GM18498 (cell line): ENCODE measurements at regions not wholly inside any gene's neighbourhood (a gene's known extent, or its start where the extent isn't known, plus 50 kb on each side); places are given as distances from the start of the nearest gene placed in this dataset.
"Not testable (repeated sequence)": the region's sequence is repeated elsewhere in the genome, so short reads cannot be mapped to it uniquely, and the experiment has no call there.

Experiments used
- ATAC-seq: cut with Tn5 transposase; IDR thresholded peaks from one replicate; pipeline ENCODE4 v1.9.1; 2021; ENCODE audit warnings: mild to moderate bottlenecking, moderate library complexity; ENCODE audit not compliant: unreplicated experiment

DNA sequence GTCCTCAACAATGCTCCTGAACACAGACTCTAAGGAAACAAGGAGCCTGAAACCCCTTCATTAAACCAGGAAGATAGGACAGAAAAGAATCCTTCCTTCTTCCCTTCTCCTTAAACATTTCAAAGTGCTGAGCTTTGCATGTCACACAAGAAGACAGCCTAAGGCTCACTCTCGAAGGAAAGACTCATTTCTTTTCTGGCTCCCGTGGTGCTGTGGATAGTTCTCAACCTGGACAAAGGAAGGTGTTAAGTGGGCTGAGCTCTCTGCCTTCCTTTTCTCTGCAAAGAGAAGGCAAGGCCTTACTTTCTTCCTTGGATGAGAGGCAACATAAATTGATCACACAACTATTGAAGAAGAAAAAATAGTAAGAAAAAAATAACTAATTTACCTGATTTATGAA lies 452.4 kb upstream of the DDI1 start:
- ATAC-seq: no peak

DNA sequence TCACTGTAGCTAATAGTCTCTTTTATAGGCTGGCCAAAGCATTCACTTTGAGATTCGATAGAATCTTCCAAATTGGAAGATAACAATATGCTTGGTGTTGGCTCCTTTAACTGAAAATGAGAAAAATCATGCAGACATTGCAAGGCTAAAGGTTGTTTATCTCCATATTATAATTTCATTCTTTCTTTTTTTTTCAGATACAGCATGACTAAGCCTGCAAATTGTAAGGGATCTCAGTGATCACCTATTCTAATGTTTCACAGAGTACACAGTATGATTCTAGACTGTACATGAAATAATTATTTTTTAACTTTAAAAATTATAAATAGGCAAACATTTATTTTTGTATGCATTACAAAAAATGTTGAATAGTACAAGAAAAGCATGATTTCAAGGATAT lies 451.7 kb upstream of the DDI1 start:
- ATAC-seq: no peak

DNA sequence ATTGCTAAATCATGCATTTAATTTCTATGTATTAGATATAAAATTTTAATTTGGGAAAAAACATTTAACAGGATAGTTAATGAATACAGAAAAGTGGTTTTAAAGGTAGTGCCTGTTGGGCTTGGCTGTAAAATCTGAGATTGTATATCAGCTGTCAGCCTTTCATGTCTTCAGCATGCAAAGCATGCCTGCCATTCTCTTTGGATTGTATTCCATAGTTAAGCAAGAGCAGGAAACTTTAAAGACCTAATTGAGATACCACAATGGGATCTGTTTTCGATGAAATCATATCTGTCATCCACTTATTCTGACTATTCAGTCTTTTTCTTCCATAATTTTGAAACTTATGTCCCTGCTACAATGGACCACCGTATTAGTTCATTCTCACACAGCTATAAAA lies 451.0 kb upstream of the DDI1 start:
- ATAC-seq: no peak

DNA sequence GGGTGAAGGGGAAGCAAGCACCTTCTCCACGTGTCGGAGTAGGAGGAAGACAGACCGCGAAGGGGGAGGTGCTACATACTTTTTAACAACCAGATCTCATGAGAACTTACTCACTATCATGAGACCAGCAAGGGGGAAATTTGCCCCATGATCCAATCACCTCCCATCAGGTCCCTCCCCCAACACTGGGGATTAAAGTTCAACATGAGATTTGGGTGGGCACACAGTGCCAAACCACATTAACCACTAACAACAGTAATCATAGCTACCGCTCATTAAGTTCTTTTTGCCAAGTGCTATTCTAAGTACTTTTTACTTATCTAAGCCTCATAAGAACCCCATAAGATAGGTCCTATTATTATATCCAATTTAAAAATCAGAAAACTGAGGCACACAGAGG lies 450.5 kb upstream of the DDI1 start:
- ATAC-seq: no peak

DNA sequence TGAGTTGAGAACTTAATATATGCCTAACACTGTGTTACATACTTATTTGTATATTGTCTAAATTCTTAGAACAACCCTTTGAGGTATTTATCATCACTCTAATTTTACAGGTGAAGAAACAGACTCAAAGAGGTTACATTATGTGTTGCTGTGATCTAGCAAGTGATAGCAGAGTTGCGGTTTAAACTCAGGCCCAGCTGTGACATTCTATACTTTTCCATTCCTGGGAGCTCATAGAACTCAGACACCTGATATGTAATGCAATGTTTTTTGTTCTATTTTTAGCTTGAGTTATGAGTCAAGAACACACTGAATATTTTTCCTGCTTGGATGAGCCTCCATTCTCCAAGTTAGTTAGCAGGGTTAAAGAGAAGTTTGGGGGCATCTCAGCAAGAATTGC lies 449.7 kb upstream of the DDI1 start:
- no peak for ATAC-seq

DNA sequence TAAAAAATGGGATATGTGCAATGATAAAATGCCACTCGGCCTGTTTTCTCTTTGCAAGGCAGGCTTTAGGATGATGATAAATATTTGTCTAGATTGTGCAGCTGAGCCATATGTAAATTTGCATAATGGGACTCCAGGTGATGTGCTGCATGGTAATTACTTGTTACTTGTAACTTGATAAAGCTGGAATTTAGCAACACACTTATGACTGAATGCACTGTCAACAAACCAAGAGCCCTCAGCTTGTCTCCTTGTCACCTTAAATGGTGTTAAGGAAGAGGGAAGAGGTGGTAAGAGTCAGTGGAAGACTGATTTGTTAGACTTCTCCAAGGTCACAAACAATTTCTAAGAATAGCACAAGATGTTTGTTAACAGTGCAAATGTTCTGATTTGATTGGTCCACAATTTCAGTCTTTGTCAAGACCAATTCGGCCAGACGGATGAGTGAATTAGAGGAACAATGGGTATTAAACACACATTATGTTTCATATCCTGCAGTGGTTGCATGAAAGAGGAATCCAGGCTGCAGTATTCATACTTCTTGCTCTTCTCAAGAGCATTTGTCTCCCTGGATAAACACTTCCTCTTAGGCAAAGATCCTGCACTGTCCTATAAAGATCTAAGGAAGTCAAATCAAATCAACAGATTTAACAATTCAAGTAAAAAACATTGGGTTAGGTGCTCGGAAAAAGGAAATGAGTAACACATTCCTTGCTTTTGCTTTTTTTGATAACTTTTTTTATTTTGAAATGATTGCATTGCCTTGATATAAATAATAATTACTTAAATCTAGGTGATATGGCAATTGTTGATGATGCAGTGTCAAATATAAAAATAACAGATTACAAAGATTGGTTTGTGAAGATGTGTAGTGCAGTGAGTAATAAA lies 448.3 kb upstream of the DDI1 start:
- no peak for ATAC-seq

DNA sequence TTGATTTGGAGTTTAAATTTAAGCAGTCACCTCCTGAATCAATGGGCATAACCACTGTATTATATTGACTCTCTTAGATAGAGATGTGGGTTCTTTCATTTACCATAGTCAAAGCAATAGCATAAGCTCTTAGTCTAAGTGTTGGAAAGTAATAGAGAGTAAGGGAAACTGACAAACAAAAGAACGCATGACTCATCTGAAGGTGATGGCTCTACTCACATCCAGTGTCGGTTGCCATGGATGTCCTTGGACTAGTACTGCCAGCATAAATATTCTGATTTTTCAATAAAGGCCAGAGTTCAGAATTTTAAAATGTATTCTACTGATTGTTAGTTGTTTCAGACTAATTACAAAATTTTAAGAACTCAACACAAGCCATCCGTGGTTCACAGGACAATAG lies 444.9 kb upstream of the DDI1 start:
- ATAC-seq: no peak

DNA sequence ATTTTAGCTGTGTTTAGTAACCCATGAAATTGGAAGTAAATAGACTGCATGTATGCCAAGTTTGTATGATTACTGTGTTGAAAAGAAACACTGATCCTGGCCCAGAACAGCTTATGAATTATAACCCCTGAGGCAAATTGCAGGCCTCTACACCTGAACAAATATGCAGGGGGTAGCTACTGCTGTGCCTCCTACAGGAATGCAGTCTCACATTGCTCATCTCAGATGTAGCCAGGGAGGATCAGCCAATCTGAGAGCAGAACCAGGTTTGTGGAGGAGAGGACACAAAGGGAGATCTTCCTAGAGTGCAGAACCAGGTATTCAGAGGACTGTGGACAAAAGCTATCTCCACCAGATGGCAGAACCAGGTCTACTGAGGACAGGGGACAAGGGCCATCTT lies 442.2 kb upstream of the DDI1 start:
- ATAC-seq: no peak

DNA sequence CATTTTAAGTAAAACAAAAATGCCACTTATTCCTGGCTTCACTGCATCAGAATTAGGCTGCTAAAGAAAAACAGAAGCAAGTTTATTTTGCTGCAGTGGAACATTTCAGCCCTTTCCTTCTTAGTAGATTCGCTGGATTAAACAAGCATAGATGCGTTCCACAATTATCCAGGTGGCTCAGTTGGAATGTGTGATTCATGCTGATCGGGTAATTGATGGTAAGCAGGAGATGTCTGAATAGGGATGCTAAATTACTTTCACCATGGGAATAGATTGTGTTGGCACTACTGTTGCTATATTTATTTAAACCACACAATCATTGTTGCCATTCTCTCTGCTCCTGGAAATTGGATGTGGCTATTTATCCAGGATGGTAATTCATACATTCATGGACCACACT lies 440.1 kb upstream of the DDI1 start:
- no peak for ATAC-seq

DNA sequence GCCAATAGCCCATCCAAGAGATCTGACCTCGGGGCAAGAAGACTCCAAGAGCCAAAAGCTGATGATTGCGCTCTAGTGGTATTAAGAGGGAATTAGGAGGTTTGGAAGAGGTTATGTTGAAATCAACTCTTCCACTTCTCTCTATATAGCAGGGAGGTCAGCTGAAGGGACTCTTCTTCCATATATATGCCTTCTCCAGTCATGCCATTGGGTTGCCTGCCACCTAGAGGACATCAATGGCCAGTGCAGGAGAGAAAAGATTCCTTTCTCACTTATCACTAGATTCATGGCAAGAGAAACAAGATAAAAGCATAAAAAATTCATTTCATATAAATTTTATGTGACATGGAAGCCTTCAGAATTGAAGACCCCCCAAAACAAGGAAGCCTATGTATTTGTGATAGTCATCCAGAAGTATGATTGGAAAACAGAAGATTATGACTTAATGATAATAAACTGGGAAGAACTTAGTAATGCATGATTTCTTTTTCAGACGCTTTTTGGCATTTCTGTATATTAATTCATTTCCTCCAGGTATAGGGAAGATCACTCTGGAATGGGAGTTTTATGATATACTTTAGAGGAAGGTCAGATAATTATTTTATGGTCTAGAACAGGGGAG lies 435.1 kb upstream of the DDI1 start:
- peak; percentile 98 for ATAC-seq

DNA sequence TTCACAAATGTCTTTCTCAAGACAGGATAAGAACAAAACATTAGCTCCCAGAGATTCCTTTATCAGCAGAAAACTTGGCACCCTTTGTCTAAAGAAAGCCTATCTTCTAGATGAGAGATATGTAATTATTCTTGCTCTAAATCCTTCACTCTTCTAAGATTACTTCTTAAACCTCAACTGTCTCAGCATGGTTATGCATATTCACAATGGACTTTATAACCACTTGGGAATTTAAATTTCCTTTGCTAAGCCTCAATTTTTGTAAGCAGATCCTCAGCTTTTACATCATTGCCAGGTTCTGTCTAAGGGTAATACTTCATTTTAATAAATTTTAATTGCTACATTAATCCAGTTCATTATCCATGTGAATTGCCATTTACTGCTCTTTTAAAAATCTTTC lies 433.6 kb upstream of the DDI1 start:
- no peak for ATAC-seq

DNA sequence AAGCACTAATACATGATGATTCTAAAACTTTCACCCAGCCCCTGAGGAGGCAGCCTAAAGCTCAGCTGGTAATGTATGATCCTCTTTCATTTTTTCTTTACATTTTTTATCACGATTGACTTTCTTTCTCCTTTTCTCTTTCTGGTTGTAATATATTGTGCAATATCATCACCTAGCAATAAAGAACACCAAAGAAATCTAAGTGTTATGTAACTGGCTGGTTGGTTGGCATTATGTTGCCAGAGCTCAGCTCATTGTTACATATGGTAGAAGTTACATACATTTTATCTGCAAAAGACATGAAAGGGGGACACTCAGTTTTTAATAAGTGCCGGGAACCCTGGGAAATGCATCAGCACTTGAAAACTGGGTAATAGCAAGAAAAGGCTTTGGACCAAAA lies 432.1 kb upstream of the DDI1 start:
- ATAC-seq: no peak

DNA sequence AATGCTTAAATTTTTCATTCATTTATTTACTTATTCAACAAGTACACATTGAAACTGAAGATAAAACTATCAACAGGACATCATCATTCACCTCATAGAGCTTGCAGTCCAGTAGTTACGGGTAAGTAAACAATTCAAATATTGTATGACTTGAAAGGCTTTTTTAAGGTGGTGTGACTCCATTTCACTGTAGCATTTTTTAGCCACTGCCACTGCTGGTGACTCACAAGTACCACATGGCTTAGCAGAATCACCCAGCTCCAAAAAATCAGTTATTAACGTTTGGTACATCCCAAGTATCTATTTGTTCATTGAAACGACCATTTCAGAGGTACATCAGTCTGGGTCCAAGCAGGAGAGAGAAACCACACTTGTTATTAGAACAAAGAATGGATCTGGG lies 427.9 kb upstream of the DDI1 start:
- ATAC-seq: no peak

DNA sequence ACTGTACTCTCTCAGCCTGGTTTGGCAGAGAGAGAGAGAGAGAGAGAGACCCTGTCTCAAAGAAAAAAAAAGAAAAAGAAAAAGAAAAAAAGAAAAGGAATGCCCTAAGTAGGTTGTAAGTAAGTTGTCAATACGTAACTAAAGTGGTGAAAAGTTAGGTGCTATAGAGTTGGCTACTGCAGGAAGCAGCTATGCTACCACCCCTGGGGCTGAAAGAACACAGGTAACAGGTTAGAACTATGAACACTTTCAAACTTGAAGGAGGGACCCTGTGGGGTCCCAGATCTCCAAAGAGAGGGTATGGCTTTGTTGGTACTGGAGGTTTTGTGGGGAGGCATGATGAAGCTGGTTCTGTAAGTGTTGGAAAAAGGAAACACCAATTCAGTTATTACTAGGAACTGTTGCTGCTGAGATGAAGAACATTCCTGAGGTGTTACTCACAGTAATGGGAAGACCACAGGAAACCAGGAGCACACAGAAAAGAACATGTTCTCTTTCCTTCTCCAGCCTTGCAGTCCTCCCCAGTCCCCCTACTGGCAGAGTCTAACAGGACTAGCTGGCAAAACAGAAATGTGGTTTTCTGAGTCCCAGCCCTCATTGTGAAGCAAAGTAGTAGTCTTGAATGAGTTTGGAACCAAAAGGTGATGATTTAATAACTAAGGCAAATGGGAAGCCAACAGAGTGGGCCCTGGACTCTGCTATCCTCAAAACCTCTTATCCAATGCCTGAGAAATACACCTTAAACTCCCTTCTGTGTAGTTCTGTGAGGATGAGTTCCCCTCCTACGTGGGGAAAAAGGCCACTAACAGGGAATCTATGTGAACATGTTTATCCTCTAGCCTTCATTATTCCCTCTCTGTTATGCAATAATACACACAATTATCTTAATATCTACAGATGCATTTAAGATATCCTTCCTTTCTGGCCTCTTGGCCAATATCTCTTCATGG lies 427.0 kb upstream of the DDI1 start:
- no peak for ATAC-seq

DNA sequence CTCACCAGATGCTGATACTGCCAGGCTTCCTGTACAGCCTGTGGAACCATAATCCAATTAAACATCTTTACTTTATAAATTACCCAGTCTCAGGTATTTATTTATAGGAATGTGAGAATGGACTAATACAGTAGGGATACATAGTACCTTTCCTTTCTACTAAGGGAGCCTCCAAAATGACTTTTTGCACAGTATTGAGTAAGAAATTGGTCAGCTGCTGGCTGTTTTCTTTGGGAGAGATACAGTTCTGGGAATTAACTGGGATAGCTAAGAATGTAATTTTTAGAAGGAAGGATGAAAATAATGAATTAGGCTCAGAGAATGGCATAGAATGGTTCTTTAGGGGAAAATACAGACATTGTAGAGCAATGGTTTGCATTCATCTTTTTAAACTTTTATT lies 426.0 kb upstream of the DDI1 start:
- ATAC-seq: no peak

DNA sequence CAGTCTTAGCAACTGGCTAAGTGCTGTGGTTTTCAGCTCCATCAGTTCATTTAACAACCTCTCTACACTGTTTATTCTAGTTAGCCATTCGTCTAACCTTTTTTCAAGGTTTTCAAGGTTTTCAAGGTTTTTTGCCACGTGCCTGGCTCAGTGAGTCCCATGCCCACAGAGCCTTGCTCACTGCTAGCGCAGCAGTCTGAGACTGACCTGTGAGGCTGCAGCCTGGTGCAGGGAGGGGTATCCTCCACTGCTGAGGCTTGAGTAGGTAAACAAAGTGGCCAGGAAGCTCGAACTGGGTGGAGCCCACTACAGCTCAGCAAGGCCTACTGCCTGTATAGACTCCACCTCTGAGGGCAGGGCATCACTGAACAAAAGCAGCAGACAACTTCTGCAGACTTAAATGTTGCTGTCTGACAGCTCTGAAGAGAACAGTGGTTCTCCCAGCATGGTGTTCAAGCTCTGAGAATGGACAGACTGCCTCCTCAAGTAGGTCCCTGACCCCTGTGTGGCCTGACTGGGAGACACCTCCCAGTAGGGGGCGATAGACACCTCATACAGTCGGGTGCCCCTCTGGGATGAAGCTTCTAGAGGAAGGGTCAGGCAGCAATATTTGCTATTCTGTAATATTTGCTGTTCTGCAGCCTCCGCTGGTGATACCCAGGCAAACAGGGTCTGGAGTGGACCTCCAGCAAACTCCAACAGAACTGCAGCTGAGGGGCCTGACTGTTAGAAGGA lies 424.7 kb upstream of the DDI1 start:
- not testable (repeated sequence) for ATAC-seq

DNA sequence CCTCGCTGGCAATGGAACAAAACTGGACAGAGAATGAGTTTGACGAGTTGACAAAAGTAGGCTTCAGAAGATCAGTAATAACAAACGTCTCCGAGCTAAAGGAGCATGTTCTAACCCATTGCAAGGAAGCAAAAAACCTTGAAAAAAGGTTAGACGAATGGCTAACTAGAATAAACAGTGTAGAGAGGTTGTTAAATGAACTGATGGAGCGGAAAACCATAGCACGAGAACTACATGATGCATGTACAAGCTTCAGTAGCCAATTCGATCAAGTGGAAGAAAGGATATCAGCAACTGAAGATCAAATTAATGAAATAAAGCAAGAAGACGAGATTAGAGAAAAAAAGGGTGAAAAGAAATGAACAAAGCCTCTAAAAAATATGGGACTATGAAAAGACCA lies 424.0 kb upstream of the DDI1 start:
- not testable (repeated sequence) for ATAC-seq

DNA sequence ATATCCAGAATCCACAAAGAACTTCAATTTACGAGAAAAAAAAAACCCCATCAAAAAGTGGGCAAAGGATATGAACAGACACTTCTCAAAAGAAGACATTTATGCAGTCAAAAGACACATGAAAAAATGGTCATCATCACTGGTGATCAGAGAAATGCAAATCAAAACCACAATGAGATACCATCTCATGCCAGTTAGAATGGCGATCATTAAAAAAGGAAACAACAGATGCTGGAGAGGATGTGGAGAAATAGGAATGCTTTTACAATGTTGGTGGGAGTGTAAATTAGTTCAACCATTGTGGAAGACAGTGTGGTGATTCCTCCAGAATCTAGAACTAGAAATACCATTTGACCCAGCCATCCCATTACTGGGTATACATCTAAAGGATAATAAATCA lies 419.9 kb upstream of the DDI1 start:
- ATAC-seq: not testable (repeated sequence)

DNA sequence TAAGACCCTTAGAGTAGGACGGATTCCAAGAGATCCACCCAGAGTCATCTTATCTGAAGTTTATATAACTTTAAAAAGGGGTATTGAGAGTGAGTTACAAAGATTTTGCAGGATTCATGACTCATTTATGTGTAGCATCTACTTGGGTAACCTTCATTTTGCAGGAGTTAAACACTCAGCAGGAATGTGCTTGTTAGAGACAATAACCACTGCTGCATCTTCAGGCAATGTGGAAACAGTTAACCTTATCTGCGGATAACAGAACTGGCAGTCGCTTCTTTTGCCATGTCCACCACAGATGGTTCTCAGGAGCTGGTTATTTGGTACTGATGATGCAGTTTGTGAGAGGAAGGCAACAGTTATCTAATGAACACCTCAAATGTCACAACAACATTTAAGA lies 417.9 kb upstream of the DDI1 start:
- ATAC-seq: no peak

DNA sequence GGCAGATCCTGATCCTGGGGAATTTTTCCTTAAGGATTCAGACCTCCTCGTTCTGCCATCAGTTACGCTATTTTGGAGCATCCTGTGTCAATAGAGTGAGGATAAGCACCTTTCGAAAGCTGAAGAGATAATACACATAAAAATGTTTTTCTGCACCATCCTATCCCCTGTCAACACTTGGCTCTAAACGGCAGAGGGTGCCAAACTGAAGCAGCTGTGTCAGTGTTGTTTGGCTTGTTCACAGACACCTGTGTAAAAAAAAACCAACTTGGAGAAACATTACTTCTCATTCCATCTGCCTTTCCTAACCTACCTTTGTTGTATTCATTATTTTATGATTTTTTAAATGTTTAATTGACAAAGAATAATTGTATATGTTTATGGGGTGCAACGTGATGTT lies 417.0 kb upstream of the DDI1 start:
- ATAC-seq: no peak

DNA sequence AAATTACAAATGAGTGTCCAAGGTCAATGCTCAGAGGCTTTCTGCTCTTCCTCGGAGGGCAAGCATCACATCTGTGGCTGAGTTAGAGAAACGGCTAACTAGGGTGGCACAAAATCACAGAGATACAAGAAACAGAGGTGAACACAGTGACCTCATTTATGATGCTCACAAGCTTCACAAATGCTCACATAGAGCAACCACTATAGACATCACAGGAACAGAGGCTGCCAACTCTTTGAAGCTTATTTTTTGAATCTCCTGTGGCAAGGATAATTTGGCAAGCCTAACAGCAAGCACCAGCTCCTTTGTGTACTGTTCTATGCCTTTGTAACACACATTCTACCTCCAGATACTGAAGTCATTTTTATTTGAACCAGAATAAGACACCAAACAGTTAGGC lies 416.5 kb upstream of the DDI1 start:
- no peak for ATAC-seq
